Upper lobe of left lung (tissue), 4 donors: ENCODE measurements at regions not wholly inside any gene's neighbourhood (a gene's known extent, or its start where the extent isn't known, plus 50 kb on each side); places are given as distances from the start of the nearest gene placed in this dataset.

ENCODE experiments used
- CTCF ChIP-seq, 6 experiments: fragments of 450-650 bp in 4 of 6; fragments of 200-600 bp in 2 of 6; sonication (generic) in 2 of 6; IDR thresholded peaks; one replicate each; pipeline ENCODE4 v1.5.1; 2016 to 2019; ENCODE audit warnings: antibody characterized with exemption in 6 of 6
- EP300 ChIP-seq, 4 donors: sonication (generic); formaldehyde crosslinking; IDR thresholded peaks; one replicate each; pipeline ENCODE4 v1.5.1; 2017; ENCODE audit warnings: antibody characterized with exemption in 4 of 4, control low read depth in 2 of 4
- POLR2A ChIP-seq, 4 donors: fragments of 450-650 bp; IDR thresholded peaks; one replicate each; pipeline ENCODE4 v1.5.1; 2016 to 2017; ENCODE audit warnings: antibody characterized with exemption in 4 of 4, mild to moderate bottlenecking in 2 of 4
- POLR2AphosphoS5 ChIP-seq, 2 donors: sonication (generic); formaldehyde crosslinking; IDR thresholded peaks; one replicate each; pipeline ENCODE4 v1.5.1; 2017; ENCODE audit warnings: antibody characterized with exemption in 2 of 2

- TF ChIP-seq POLR2A (IDR thresholded peaks at IDR 0.05): no peak
- no peak for TF ChIP-seq EP300 (IDR thresholded peaks at IDR 0.05)
- TF ChIP-seq CTCF (IDR thresholded peaks at IDR 0.05): peak in 1 of 6 experiments; percentile 12
- no peak for TF ChIP-seq POLR2AphosphoS5 (IDR thresholded peaks at IDR 0.05)
These were observed 234.4 kb downstream of the TEX36 start for GRCh38 chr10:125448596-125448995.
